Pancreas (tissue), 10 donors: ENCODE measurements at regions not wholly inside any gene's neighbourhood (a gene's known extent, or its start where the extent isn't known, plus 50 kb on each side); places are given as distances from the start of the nearest gene placed in this dataset.

Experiments
- ATAC-seq, 4 donors: fragments of 200-7000 bp; cut with Tn5 transposase; one replicate each; pipeline versions ENCODE4 v1.8.0 to v1.9.1; 2020; ENCODE audit warnings: mild to moderate bottlenecking in 4 of 4, moderate library complexity in 4 of 4
- DNase-seq, 6 donors: peaks; one replicate each; pipeline ENCODE4 v3.0.0-alpha.2; 2020
- FAIRE-seq: peaks from 2 replicates; lab custom pipeline; 2012; peaks lifted over from hg19 to GRCh38; lab: Jason Lieb, UNC
- H3K27ac ChIP-seq, 4 donors: fragments of 200-600 bp; sonication (generic); 1 replicate in 3 of 4; 2 replicates in 1 of 4; pipeline versions ENCODE4 v1.5.0 to v1.8.0; 2020
- H3K27me3 ChIP-seq, 4 donors: fragments of 200-600 bp; one replicate each; pipeline ENCODE4 v1.8.0; 2021
- H3K36me3 ChIP-seq, 3 donors: fragments of 200-600 bp; sonication (generic) in 1 of 3; one replicate each; pipeline versions ENCODE4 v1.5.0 to v1.8.0; 2020 to 2021
- H3K4me1 ChIP-seq, 3 donors: fragments of 200-600 bp; one replicate each; pipeline ENCODE4 v1.8.0; 2021
- H3K4me3 ChIP-seq, 4 donors: fragments of 200-600 bp; sonication (generic) in 2 of 4; one replicate each; pipeline versions ENCODE4 v1.5.0 to v1.8.0; 2020 to 2021
- H3K9me3 ChIP-seq, 4 donors: fragments of 200-600 bp; one replicate each; pipeline ENCODE4 v1.8.0; 2021
- CTCF ChIP-seq, 4 donors: fragments of 200-600 bp; sonication (generic) in 3 of 4; IDR thresholded peaks; one replicate each; pipeline versions ENCODE4 v1.5.0 to v1.8.0; 2021; ENCODE audit warnings: antibody characterized with exemption in 4 of 4
- WGBS, 2 donors: extraction: QIAGEN DNeasy Blood & Tissue Kit; methylation state at CpG; one replicate each; pipeline ENCODE4 v1.1.7; 2013; 5-methylcytosine and 5-hydroxymethylcytosine counted together
- intact Hi-C, 3 donors: fragments of 100-400 bp; cut with DNase I; formaldehyde crosslinking; loops; one replicate each; pipeline versions ENCODE4 v1.11.1 to v1.14.2; 2022
- donor health status: healthy with polysubstance abuse.
- donor health status: DM: no; HTN: no; CAD: no; lungs with moderate emphysema.
- donor health status: DM: no; HTN: no; CAD: no.
- donor health status: control.
- donor health status: control.
- donor health status: Bipolar disorder and iron deficiency.
- donor health status: DM: yes; HTN: yes; CAD: no.
- donor health status: DM: no; HTN: no; CAD: no.
- donor health status: DM: no; HTN: no; CAD: no.
- donor health status: DM: yes; HTN: yes; CAD: no.

GRCh38 chr9:88927510-88927909, 63.8 kb upstream of the S1PR3 start:
- TF ChIP-seq CTCF (IDR thresholded peaks at IDR 0.05) = no peak
- Histone ChIP-seq H3K4me3 (no peak overlapping the region), H3K27ac (no peak overlapping the region), H3K9me3 (no peaks in the 10 kb centered on the region), H3K4me1 (no peaks in the 10 kb centered on the region), H3K27me3 (no peaks in the 10 kb centered on the region), H3K36me3 (no peaks in the 10 kb centered on the region)
- no peak for FAIRE-seq
- no peak for DNase-seq
- peak in 1 of 4 donors; percentile 23 for ATAC-seq
- intact Hi-C loops = no loop called here
- 64 to 71% methylated on average over 3 of the region's 3 CpGs for WGBS, 2 donors

- intact Hi-C loops = no loop called here
- Histone ChIP-seq H3K4me3 (no peak overlapping the region), H3K27me3 (no peaks in the 10 kb centered on the region), H3K36me3 (no peaks in the 10 kb centered on the region), H3K27ac (no peak overlapping the region), H3K9me3 (no peaks in the 10 kb centered on the region), H3K4me1 (peaks cover 0 to 3% (median 0%) of the 10 kb centered on the region in 3 donors)
- no peak for ATAC-seq
- DNase-seq = no peak
- no peak for FAIRE-seq
- WGBS, 2 donors = 79% methylated on average over 3 of the region's 3 CpGs
- TF ChIP-seq CTCF (IDR thresholded peaks at IDR 0.05) = no peak
These were observed 60.6 kb upstream of the S1PR3 start for GRCh38 chr9:88930716-88931115.

GRCh38 chr9:88932766-88933165, 58.5 kb upstream of the S1PR3 start:
- DNase-seq = no peak
- H3K27ac ChIP-seq = no peak overlapping the region
- TF ChIP-seq CTCF (IDR thresholded peaks at IDR 0.05) = no peak
- no peak for FAIRE-seq
- intact Hi-C loops = no loop called here
- H3K9me3 ChIP-seq = no peaks in the 10 kb centered on the region
- 90 to 92% methylated on average over 13 of the region's 13 CpGs for WGBS, 2 donors
- H3K4me1 ChIP-seq = peaks cover 0 to 8% (median 0%) of the 10 kb centered on the region in 3 donors
- no peaks in the 10 kb centered on the region for H3K36me3 ChIP-seq
- H3K4me3 ChIP-seq = no peak overlapping the region
- no peak for ATAC-seq
- no peaks in the 10 kb centered on the region for H3K27me3 ChIP-seq

- Histone ChIP-seq H3K27me3 (no peaks in the 10 kb centered on the region), H3K36me3 (no peaks in the 10 kb centered on the region), H3K27ac (no peak overlapping the region), H3K4me1 (peaks cover 0 to 8% (median 0%) of the 10 kb centered on the region in 3 donors), H3K9me3 (no peaks in the 10 kb centered on the region), H3K4me3 (no peak overlapping the region)
- no peak for TF ChIP-seq CTCF (IDR thresholded peaks at IDR 0.05)
- 43% methylated on average over 11 of the region's 11 CpGs for WGBS, 2 donors
- DNase-seq (no peak), ATAC-seq (no peak), FAIRE-seq (no peak)
- intact Hi-C loops = no loop called here
These were observed 57.5 kb upstream of the S1PR3 start for GRCh38 chr9:88933607-88934379.

- Histone ChIP-seq H3K27ac (no peak overlapping the region), H3K36me3 (no peaks in the 10 kb centered on the region), H3K4me3 (no peak overlapping the region), H3K4me1 (peaks cover 0 to 8% (median 0%) of the 10 kb centered on the region in 3 donors), H3K27me3 (no peaks in the 10 kb centered on the region), H3K9me3 (no peaks in the 10 kb centered on the region)
- intact Hi-C loops = no loop called here
- DNase-seq (no peak), ATAC-seq (no peak), FAIRE-seq (no peak)
- 53 to 57% methylated on average over 5 of the region's 5 CpGs for WGBS, 2 donors
- no peak for TF ChIP-seq CTCF (IDR thresholded peaks at IDR 0.05)
These were observed 56.3 kb upstream of the S1PR3 start for GRCh38 chr9:88934876-88935535.
